RCC 7860 (cell line): ENCODE measurements at regions not wholly inside any gene's neighbourhood (a gene's known extent, or its start where the extent isn't known, plus 50 kb on each side); places are given as distances from the start of the nearest gene placed in this dataset.

Experiments used
- DNase-seq: peaks from one replicate; pipeline ENCODE4 v3.0.0-alpha.2; 2015; ENCODE audit warnings: low spot score
- FAIRE-seq: peaks from 2 replicates; lab custom pipeline; 2012; peaks lifted over from hg19 to GRCh38; lab: Jason Lieb, UNC

DNA sequence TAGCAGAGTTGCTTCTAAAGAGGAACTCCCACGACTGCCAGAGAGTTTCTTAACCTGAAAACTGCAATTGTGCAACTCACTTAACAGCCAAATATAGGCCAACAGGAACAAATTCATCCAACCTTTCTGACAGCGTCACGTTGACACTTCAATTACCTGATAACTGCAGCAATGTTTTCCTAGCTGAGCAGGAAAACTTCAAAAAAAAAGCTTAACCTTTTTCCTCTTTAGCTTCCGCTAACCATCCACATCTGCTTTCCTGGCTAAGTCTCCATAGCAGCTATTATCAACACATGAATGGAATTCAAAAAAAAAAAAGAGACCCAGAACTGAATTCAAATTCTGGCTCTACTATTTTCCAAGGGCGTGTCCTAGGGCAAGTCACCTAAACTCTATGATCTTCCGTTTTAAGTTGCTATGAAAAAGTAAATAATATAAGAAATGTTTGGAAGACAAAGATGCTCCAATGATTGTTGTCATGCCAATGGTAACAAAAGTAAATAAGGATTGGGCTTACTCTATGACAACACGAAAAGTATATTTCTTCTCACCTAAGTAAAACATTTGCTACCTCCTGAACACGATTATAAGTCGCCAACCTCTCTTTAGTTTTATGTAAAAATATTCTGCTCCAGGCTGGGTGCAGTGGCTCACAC lies 524.6 kb upstream of the JARID2 start:
- no peak for DNase-seq
- no peak for FAIRE-seq

- FAIRE-seq (no peak), DNase-seq (no peak)
Observed at GRCh38 chr6:14722001-14722562, 523.8 kb upstream of the JARID2 start.

GRCh38 chr6:14722704-14723103 lies 523.2 kb upstream of the JARID2 start:
- no peak for FAIRE-seq
- no peak for DNase-seq

GRCh38 chr6:14723535-14724086 lies 522.3 kb upstream of the JARID2 start:
- DNase-seq (no peak), FAIRE-seq (no peak)

DNA sequence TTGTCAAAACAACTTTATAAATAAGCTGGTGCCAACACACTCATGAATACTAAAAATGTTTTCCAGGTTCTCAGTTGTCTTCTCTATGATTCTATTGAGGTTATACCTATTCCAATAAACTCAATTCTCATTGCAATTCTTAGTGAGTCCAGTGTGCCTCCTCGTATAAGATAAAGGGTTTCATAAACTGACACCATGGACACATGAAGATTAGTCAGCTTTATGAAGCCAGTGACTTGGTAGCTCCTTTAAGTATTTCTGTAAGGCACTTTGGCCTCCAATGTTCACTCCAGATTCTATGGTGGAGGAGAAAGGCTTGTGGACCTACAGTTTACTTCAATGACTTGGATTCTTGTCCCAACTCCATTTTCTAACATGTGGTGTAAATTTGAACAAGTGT lies 521.3 kb upstream of the JARID2 start:
- no peak for FAIRE-seq
- no peak for DNase-seq

DNA sequence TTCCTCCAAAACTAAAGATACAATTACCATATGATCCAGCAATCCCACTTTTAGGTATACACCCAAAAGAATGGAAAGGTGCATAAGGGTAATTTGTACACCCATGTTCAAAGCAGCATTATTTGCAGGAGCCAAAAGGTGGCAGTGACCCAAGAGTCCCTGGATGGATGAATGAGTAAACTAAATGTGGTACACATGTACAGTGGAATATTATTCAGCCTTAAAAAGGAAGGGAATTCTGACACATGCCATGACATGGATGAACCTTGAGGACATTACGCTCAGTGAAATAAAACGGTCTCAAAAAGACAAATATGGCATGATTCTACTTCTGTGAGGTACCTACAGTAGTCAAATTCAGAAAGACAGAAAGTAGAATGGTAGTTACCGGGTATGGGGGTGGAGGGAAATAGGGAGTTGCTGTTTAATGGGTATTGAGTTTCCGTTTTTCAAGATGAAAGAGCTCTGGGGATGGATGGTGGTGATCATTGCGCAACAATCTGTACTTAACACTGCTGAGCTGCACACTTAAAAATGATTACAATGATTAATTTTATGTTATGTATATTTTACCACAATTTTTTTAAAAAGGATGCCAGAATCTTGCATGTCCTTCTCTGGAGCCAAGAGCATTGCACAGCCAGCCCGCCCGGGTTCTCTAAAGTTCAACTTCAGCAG lies 518.9 kb upstream of the JARID2 start:
- DNase-seq = no peak
- no peak for FAIRE-seq

GRCh38 chr6:14727494-14728395 lies 518.1 kb upstream of the JARID2 start:
- FAIRE-seq = no peak
- DNase-seq = no peak

GRCh38 chr6:14728396-14729024 lies 517.4 kb upstream of the JARID2 start:
- no peak for DNase-seq

DNA sequence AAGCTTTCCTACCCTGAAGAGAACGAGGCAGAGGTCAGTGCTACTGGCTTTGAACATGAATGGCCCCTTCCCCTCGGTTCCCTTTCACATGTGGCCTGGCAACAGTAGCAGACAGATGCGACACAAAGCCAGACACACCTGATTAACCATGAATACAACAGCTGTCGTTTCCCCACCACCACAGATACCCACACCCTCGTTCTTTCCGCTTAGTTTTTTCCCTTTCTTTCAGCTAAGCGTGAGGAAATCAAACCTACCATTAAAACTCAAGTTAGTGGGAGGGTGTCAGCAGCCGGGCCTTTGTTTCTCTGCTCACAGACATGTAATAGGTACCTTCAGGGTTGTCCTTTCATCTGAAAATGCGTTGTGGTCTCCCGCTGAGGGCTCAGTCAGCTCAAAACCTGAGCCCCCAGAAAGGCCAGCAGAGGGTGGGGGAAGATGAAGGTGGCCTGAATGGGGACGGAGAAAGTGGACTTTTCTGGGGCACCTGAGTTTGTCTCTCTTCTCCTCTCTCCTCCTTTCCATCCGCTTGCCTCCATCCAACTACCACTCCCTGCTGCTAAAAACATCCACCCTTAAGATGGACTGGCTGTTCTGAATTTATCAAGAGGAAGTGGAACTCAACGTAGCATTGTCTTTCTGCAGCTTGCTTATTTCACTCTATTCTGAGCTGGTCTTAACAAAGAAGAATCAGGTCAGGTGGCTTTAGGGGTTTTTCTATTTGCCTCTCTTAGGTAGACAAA lies 516.6 kb upstream of the JARID2 start:
- FAIRE-seq = no peak
- DNase-seq = no peak

More at GRCh38 chr6:14728396-14729024, 517.4 kb upstream of the JARID2 start:
- FAIRE-seq = no peak

- FAIRE-seq (no peak), DNase-seq (no peak)
Observed at GRCh38 chr6:14730654-14731053, 515.2 kb upstream of the JARID2 start.

- FAIRE-seq = no peak
- DNase-seq = no peak
Observed at GRCh38 chr6:14731611-14732010, 514.3 kb upstream of the JARID2 start.

DNA sequence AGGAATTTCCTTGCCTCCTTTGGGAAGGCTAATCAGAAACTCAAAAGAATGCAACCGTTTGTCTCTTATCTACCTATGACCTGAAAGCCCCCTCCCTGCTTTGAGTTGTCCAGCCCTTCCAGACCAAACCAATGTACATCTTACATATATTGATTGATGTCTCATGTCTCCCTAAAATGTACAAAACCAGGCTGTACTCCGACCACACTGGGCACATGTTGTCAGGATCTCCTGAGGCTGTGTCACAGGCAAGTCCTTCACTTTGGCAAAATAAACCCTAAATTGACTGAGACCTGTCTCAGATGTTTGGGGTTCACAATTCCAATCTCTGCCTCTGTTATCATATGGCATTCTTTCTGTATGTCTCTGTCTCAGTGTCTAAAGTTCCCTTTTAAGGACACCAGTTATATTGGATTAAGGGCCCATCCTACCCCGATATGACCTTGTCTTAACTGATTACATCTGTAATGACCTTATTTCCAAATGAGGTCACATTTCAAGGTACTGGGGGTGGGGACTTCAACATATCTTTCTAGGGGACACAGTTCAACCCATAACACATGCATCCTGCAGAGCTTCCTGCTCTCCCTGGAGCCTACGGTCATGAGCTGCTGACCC lies 513.5 kb upstream of the JARID2 start:
- DNase-seq (no peak), FAIRE-seq (no peak)

GRCh38 chr6:14732844-14733757 lies 512.8 kb upstream of the JARID2 start:
- DNase-seq (peak; percentile 91), FAIRE-seq (peak; percentile 74)

GRCh38 chr6:14734052-14734415 lies 511.8 kb upstream of the JARID2 start:
- DNase-seq = no peak
- FAIRE-seq = no peak

DNA sequence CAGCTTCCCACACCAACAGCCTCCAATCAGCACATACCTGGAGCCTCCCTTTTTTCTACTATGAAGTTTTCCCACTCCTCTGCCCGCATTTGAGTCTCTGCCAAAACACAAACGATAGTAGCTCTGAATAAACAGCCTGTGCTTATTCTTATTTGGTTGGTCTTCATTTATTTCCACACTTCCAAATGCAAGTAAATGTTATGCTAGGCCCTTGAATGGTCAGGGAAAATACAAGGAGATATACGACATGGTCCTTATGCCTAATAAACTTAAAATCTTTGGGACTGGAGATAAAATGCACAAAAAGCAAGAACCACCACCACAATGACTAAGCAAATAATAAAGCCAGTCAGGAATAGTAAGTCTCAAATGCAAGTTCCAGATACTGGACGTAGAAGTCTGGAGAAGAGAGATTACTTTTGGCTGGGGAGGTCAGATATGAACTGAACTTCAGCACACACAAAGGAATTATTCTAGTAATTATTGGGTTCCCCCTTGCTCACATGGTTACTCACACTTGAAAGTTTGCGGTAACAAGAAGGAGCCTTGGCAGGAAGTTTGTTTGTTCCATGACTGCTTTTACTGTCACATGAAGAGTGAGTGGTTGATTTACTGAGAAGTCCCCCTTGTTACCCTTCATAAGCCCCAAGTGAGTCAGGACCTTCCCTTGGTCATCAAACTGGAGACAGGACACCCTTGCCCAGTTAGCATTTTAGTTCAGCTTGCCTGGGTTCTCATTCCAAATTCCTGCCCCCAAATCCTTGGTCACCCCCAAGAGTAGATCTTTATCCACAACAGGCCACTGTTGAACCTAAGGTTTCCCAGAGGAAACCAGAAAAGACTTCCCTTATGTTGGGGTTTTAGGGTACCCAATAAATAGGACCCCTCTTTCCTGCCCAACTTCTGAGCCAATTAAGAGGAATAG lies 511.2 kb upstream of the JARID2 start:
- FAIRE-seq (peak; percentile 80), DNase-seq (peak; percentile 82)

DNA sequence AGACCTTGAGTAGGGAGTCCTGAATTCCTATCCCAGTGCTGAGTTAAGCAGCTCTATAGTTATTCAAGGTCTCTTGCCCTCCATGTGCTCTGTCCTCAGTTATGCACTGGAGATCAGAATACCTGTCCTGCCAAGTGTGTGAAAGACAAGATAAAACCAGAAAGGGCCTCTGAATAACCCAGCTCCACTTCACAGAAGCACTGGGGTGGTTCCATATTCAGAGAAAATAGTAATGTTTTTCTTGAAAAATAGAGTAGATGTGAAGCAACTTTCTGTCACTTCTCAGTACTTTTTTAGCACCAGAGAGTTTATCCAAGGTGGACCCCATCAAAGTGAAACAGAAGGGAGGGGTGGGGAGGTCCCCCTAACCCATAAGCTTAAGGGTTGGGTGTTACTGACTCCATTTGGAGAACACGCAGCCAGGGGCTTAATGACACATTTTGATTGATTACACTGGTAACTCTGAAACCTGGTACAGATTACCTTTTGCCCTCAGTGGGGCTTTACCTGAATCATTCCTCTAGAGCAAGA lies 509.8 kb upstream of the JARID2 start:
- DNase-seq (no peak), FAIRE-seq (no peak)

DNA sequence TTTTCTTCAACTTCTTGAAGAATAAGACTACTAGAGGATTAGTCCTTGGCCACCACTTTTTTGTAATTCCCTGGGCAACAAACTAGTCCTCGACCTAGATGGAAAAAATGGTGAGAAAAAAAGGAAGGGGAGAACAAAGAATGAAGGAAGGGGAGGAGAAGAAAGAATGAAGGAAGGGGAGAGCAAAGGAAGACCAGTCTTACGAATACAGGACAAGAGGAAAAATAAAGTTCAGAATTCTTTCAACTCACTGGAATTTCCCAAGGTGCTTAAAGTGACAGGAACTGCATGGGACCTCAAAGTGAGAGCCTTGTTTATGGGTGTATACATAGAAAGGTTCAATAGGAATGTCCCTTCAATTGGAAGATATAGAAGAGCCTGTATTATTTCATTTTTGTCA lies 509.3 kb upstream of the JARID2 start:
- no peak for DNase-seq
- FAIRE-seq = no peak
